ENCODE measurements at regions not wholly inside any gene's neighbourhood (a gene's known extent, or its start where the extent isn't known, plus 50 kb on each side); places are given as distances from the start of the nearest gene placed in this dataset.

DNA sequence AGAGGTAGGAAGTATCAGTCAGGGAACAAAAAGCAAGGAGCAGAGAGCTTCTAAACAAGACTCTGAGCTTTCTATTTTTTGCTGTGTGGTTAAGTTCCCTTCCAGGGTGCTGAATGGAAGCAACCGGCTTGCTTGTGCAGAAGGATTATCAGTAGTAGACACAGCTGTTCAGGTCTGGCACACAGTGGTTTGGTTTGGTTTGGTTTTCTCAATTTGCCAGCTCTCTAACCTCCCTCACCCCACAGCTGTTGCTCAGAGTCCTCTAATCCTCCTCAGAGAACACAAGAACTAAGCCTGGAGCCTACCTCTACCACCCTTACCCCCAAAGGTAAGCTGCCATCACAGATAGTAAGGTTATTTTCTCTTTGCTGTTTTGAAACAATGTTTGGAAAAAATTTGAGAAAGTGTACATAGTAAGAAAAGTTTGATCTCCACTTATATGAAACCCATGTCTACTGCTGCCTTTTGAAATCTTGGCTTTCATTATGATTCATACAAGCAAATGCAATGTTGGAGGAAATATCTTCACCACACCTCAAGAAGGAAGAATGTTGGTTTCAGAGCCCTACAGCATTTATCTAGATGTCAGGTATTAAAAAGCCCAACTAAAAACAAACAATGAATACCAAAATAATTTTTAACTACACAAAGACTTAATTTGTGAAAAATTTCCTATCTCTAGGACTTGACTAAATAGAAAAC, 255.3 kb downstream of the NR4A2 start:
- TF ChIP-seq, protein P1, sequence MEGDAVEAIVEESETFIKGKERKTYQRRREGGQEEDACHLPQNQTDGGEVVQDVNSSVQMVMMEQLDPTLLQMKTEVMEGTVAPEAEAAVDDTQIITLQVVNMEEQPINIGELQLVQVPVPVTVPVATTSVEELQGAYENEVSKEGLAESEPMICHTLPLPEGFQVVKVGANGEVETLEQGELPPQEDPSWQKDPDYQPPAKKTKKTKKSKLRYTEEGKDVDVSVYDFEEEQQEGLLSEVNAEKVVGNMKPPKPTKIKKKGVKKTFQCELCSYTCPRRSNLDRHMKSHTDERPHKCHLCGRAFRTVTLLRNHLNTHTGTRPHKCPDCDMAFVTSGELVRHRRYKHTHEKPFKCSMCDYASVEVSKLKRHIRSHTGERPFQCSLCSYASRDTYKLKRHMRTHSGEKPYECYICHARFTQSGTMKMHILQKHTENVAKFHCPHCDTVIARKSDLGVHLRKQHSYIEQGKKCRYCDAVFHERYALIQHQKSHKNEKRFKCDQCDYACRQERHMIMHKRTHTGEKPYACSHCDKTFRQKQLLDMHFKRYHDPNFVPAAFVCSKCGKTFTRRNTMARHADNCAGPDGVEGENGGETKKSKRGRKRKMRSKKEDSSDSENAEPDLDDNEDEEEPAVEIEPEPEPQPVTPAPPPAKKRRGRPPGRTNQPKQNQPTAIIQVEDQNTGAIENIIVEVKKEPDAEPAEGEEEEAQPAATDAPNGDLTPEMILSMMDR (conservative IDR thresholded peaks at IDR 0.05; ENCODE audit: low read length) = no peak
- TF ChIP-seq EZH2phosphoT487 (IDR thresholded peaks at IDR 0.05; ENCODE audit: borderline replicate concordance) = no peak
